HEK293 (cell line): ENCODE measurements at regions not wholly inside any gene's neighbourhood (a gene's known extent, or its start where the extent isn't known, plus 50 kb on each side); places are given as distances from the start of the nearest gene placed in this dataset.

Experiments used
- ATF2 ChIP-seq: fragments of 450-650 bp; formaldehyde crosslinking; IDR thresholded peaks from 2 replicates; pipeline ENCODE4 v1.5.1; 2016; ENCODE audit warnings: missing biosample characterization, missing genetic modification characterization, low read depth
- CTCF ChIP-seq: fragments of 450-650 bp; formaldehyde crosslinking; IDR thresholded peaks from 2 replicates; pipeline ENCODE4 v1.5.1; 2016; ENCODE audit warnings: missing biosample characterization, missing genetic modification characterization
- KLF16 ChIP-seq: fragments of 450-650 bp; formaldehyde crosslinking; IDR thresholded peaks from 2 replicates; pipeline ENCODE4 v1.5.1; 2017; ENCODE audit warnings: missing biosample characterization, missing genetic modification characterization
- PATZ1 ChIP-seq: fragments of 450-650 bp; formaldehyde crosslinking; IDR thresholded peaks from 2 replicates; pipeline ENCODE4 v1.5.1; 2016; ENCODE audit warnings: missing biosample characterization, missing genetic modification characterization
- REST ChIP-seq: fragments of 450-650 bp; formaldehyde crosslinking; IDR thresholded peaks from 2 replicates; pipeline ENCODE4 v1.5.1; 2016; ENCODE audit warnings: missing biosample characterization, missing genetic modification characterization
- WT1 ChIP-seq: fragments of 450-650 bp; formaldehyde crosslinking; IDR thresholded peaks from 2 replicates; pipeline ENCODE4 v1.5.1; 2016; ENCODE audit warnings: missing biosample characterization, missing genetic modification characterization
- ZNF184 ChIP-seq: fragments of 450-650 bp; IDR thresholded peaks from 2 replicates; pipeline ENCODE4 v1.5.1; 2018; ENCODE audit warnings: missing biosample characterization, mild to moderate bottlenecking, missing genetic modification characterization
- ZNF23 ChIP-seq: fragments of 450-650 bp; formaldehyde crosslinking; IDR thresholded peaks from 2 replicates; pipeline ENCODE4 v1.5.1; 2016; ENCODE audit warnings: missing biosample characterization, missing genetic modification characterization, borderline replicate concordance
- ZNF266 ChIP-seq: fragments of 450-650 bp; formaldehyde crosslinking; IDR thresholded peaks from 2 replicates; pipeline ENCODE4 v1.5.1; 2016; ENCODE audit warnings: missing biosample characterization, missing genetic modification characterization, low read depth
- ZNF280D ChIP-seq: fragments of 450-650 bp; formaldehyde crosslinking; IDR thresholded peaks from 2 replicates; pipeline ENCODE4 v1.5.1; 2016; ENCODE audit warnings: missing biosample characterization, missing genetic modification characterization
- ZNF324 ChIP-seq: fragments of 450-650 bp; formaldehyde crosslinking; IDR thresholded peaks from 2 replicates; pipeline ENCODE4 v1.5.1; 2016; ENCODE audit warnings: missing biosample characterization, missing genetic modification characterization
- ZNF350 ChIP-seq: fragments of 450-650 bp; formaldehyde crosslinking; IDR thresholded peaks from 2 replicates; pipeline ENCODE4 v1.5.0; 2017; ENCODE audit warnings: missing biosample characterization, mild to moderate bottlenecking, missing genetic modification characterization
- ZNF692 ChIP-seq: fragments of 450-650 bp; formaldehyde crosslinking; IDR thresholded peaks from 2 replicates; pipeline ENCODE4 v1.5.1; 2016; ENCODE audit warnings: missing biosample characterization, missing genetic modification characterization

GRCh38 chr20:41668057-41668749 lies 50.0 kb upstream of the CHD6 start:
- TF ChIP-seq REST (tag by site-specific recombination) (no peak), CTCF (tag by site-specific recombination) (no peak), ATF2 (tag by site-specific recombination) (no peak), PATZ1 (tag by site-specific recombination) (no peak), KLF16 (tag by site-specific recombination) (no peak), ZNF266 (no peak), ZNF692 (tag by site-specific recombination) (no peak), WT1 (tag by site-specific recombination) (no peak), ZNF184 (tag by site-specific recombination) (no peak), ZNF23 (no peak), ZNF280D (tag by site-specific recombination) (no peak), ZNF324 (no peak), ZNF350 (tag by site-specific recombination) (no peak)
